ENCODE measurements at regions not wholly inside any gene's neighbourhood (a gene's known extent, or its start where the extent isn't known, plus 50 kb on each side); places are given as distances from the start of the nearest gene placed in this dataset.
"Not testable (repeated sequence)": the region's sequence is repeated elsewhere in the genome, so short reads cannot be mapped to it uniquely, and the experiment has no call there.

GRCh38 chr1:30460661-30461060 lies 262.7 kb downstream of the MATN1 start:
- H3K4me1 ChIP-seq, result no peaks in the 10 kb centered on the region
- H3K9me3 ChIP-seq, result no peaks in the 10 kb centered on the region
- H3K27me3 ChIP-seq (ENCODE audit: low read depth), result no peaks in the 10 kb centered on the region
- H3K36me3 ChIP-seq (replicated peaks), result no peaks in the 10 kb centered on the region
- in situ Hi-C loops (cut with MboI; ENCODE audit: low sequenced_read_pairs), result no loop called here
- no peak for DNase-seq (ENCODE audit: low spot score in 2 of 2)
- no peak overlapping the region for H3K4me3 ChIP-seq

- in situ Hi-C loops (cut with MboI; ENCODE audit: low sequenced_read_pairs); H3K36me3 ChIP-seq (replicated peaks); H3K4me3 ChIP-seq; H3K9me3 ChIP-seq; DNase-seq (ENCODE audit: low spot score in 2 of 2); H3K4me1 ChIP-seq; H3K27me3 ChIP-seq (ENCODE audit: low read depth): not testable (repeated sequence)
Observed at GRCh38 chr1:30458730-30459485, 264.5 kb downstream of the MATN1 start.

- Histone ChIP-seq H3K4me3 (no peak overlapping the region), H3K36me3 (replicated peaks) (no peaks in the 10 kb centered on the region), H3K4me1 (no peaks in the 10 kb centered on the region), H3K9me3 (no peaks in the 10 kb centered on the region), H3K27me3 (ENCODE audit: low read depth) (no peaks in the 10 kb centered on the region)
- in situ Hi-C loops (cut with MboI; ENCODE audit: low sequenced_read_pairs), result no loop called here
- no peak for DNase-seq (ENCODE audit: low spot score in 2 of 2)
Observed at GRCh38 chr1:30452925-30453324, 270.5 kb downstream of the MATN1 start.

- no peak for DNase-seq (ENCODE audit: low spot score in 2 of 2)
- Histone ChIP-seq H3K27me3 (ENCODE audit: low read depth) (no peaks in the 10 kb centered on the region), H3K4me3 (no peak overlapping the region), H3K9me3 (no peaks in the 10 kb centered on the region), H3K4me1 (no peaks in the 10 kb centered on the region), H3K36me3 (replicated peaks) (no peaks in the 10 kb centered on the region)
- in situ Hi-C loops (cut with MboI; ENCODE audit: low sequenced_read_pairs), result no loop called here
Observed at GRCh38 chr1:30452170-30452569, 271.2 kb downstream of the MATN1 start.

- H3K4me3 ChIP-seq, result no peak overlapping the region
- no peaks in the 10 kb centered on the region for H3K27me3 ChIP-seq (ENCODE audit: low read depth)
- DNase-seq (ENCODE audit: low spot score in 2 of 2), result no peak
- no peaks in the 10 kb centered on the region for H3K36me3 ChIP-seq (replicated peaks)
- H3K9me3 ChIP-seq, result no peaks in the 10 kb centered on the region
- H3K4me1 ChIP-seq, result no peaks in the 10 kb centered on the region
- in situ Hi-C loops (cut with MboI; ENCODE audit: low sequenced_read_pairs), result no loop called here
Observed at GRCh38 chr1:30451532-30452125, 271.8 kb downstream of the MATN1 start.

- no peaks in the 10 kb centered on the region for H3K27me3 ChIP-seq (ENCODE audit: low read depth)
- DNase-seq (ENCODE audit: low spot score in 2 of 2), result no peak
- in situ Hi-C loops (cut with MboI; ENCODE audit: low sequenced_read_pairs), result no loop called here
- H3K9me3 ChIP-seq, result no peaks in the 10 kb centered on the region
- no peak overlapping the region for H3K4me3 ChIP-seq
- no peaks in the 10 kb centered on the region for H3K4me1 ChIP-seq
- H3K36me3 ChIP-seq (replicated peaks), result no peaks in the 10 kb centered on the region
Observed at GRCh38 chr1:30450818-30451233, 272.6 kb downstream of the MATN1 start.

GRCh38 chr1:30450148-30450817 lies 273.1 kb downstream of the MATN1 start:
- Histone ChIP-seq H3K4me1 (no peaks in the 10 kb centered on the region), H3K27me3 (ENCODE audit: low read depth) (no peaks in the 10 kb centered on the region), H3K9me3 (no peaks in the 10 kb centered on the region), H3K4me3 (no peak overlapping the region), H3K36me3 (replicated peaks) (no peaks in the 10 kb centered on the region)
- in situ Hi-C loops (cut with MboI; ENCODE audit: low sequenced_read_pairs), result no loop called here
- DNase-seq (ENCODE audit: low spot score in 2 of 2), result no peak

GRCh38 chr1:30449428-30450147 lies 273.8 kb downstream of the MATN1 start:
- Histone ChIP-seq H3K36me3 (replicated peaks) (no peaks in the 10 kb centered on the region), H3K4me1 (no peaks in the 10 kb centered on the region), H3K4me3 (no peak overlapping the region), H3K27me3 (ENCODE audit: low read depth) (no peaks in the 10 kb centered on the region), H3K9me3 (no peaks in the 10 kb centered on the region)
- in situ Hi-C loops (cut with MboI; ENCODE audit: low sequenced_read_pairs), result no loop called here
- no peak for DNase-seq (ENCODE audit: low spot score in 2 of 2)

GRCh38 chr1:30449003-30449402 lies 274.4 kb downstream of the MATN1 start:
- H3K9me3 ChIP-seq, result no peaks in the 10 kb centered on the region
- H3K36me3 ChIP-seq (replicated peaks), result no peaks in the 10 kb centered on the region
- in situ Hi-C loops (cut with MboI; ENCODE audit: low sequenced_read_pairs), result no loop called here

GRCh38 chr1:30447701-30448100 lies 275.7 kb downstream of the MATN1 start:
- Histone ChIP-seq H3K27me3 (ENCODE audit: low read depth) (no peaks in the 10 kb centered on the region), H3K4me1 (no peaks in the 10 kb centered on the region), H3K9me3 (no peaks in the 10 kb centered on the region), H3K4me3 (no peak overlapping the region), H3K36me3 (replicated peaks) (no peaks in the 10 kb centered on the region)
- in situ Hi-C loops (cut with MboI; ENCODE audit: low sequenced_read_pairs), result no loop called here
- DNase-seq (ENCODE audit: low spot score in 2 of 2), result no peak

More at GRCh38 chr1:30449003-30449402, 274.4 kb downstream of the MATN1 start:
- H3K27me3 ChIP-seq (ENCODE audit: low read depth), result no peaks in the 10 kb centered on the region
- no peaks in the 10 kb centered on the region for H3K4me1 ChIP-seq
- no peak overlapping the region for H3K4me3 ChIP-seq
- no peak for DNase-seq (ENCODE audit: low spot score in 2 of 2)

- H3K36me3 ChIP-seq (replicated peaks), result no peaks in the 10 kb centered on the region
- no peak for DNase-seq (ENCODE audit: low spot score in 2 of 2)
- in situ Hi-C loops (cut with MboI; ENCODE audit: low sequenced_read_pairs), result no loop called here
Observed at GRCh38 chr1:30447080-30447479, 276.3 kb downstream of the MATN1 start.

GRCh38 chr1:30446508-30446907 lies 276.9 kb downstream of the MATN1 start:
- H3K9me3 ChIP-seq, result no peaks in the 10 kb centered on the region
- H3K27me3 ChIP-seq (ENCODE audit: low read depth), result no peaks in the 10 kb centered on the region
- DNase-seq (ENCODE audit: low spot score in 2 of 2), result no peak
- in situ Hi-C loops (cut with MboI; ENCODE audit: low sequenced_read_pairs), result no loop called here
- no peaks in the 10 kb centered on the region for H3K36me3 ChIP-seq (replicated peaks)
- H3K4me1 ChIP-seq, result no peaks in the 10 kb centered on the region
- no peak overlapping the region for H3K4me3 ChIP-seq

More at GRCh38 chr1:30447080-30447479, 276.3 kb downstream of the MATN1 start:
- no peaks in the 10 kb centered on the region for H3K9me3 ChIP-seq
- H3K27me3 ChIP-seq (ENCODE audit: low read depth), result no peaks in the 10 kb centered on the region
- no peaks in the 10 kb centered on the region for H3K4me1 ChIP-seq
- H3K4me3 ChIP-seq, result no peak overlapping the region

- no peaks in the 10 kb centered on the region for H3K9me3 ChIP-seq
- no peak for DNase-seq (ENCODE audit: low spot score in 2 of 2)
- H3K4me3 ChIP-seq, result no peak overlapping the region
- no peaks in the 10 kb centered on the region for H3K4me1 ChIP-seq
- H3K36me3 ChIP-seq (replicated peaks), result no peaks in the 10 kb centered on the region
- in situ Hi-C loops (cut with MboI; ENCODE audit: low sequenced_read_pairs), result no loop called here
- no peaks in the 10 kb centered on the region for H3K27me3 ChIP-seq (ENCODE audit: low read depth)
Observed at GRCh38 chr1:30446095-30446494, 277.3 kb downstream of the MATN1 start.

- in situ Hi-C loops (cut with MboI; ENCODE audit: low sequenced_read_pairs), result no loop called here
- no peaks in the 10 kb centered on the region for H3K36me3 ChIP-seq (replicated peaks)
- no peak overlapping the region for H3K4me3 ChIP-seq
- no peaks in the 10 kb centered on the region for H3K27me3 ChIP-seq (ENCODE audit: low read depth)
- DNase-seq (ENCODE audit: low spot score in 2 of 2), result no peak
- no peaks in the 10 kb centered on the region for H3K9me3 ChIP-seq
- H3K4me1 ChIP-seq, result no peaks in the 10 kb centered on the region
Observed at GRCh38 chr1:30445449-30445848, 277.9 kb downstream of the MATN1 start.

All from HAP-1 (cell line).